GM23248 (cell line): ENCODE measurements at regions not wholly inside any gene's neighbourhood (a gene's known extent, or its start where the extent isn't known, plus 50 kb on each side); places are given as distances from the start of the nearest gene placed in this dataset.

ENCODE experiments used
- DNase-seq: peaks from one replicate; pipeline ENCODE4 v3.0.0-alpha.2; 2015
- H2AFZ ChIP-seq: fragments of 200-600 bp; sonication (generic); 2 replicates; pipeline ENCODE4 v1.6.1; 2016; ENCODE audit warnings: antibody characterized with exemption
- H3F3A ChIP-seq: fragments of 200-600 bp; sonication (generic); 2 replicates; pipeline ENCODE4 v1.6.1; 2016; ENCODE audit warnings: mild to moderate bottlenecking, antibody characterized with exemption, mixed run types; ENCODE audit not compliant: insufficient read depth
- H3K27ac ChIP-seq: fragments of 200-600 bp; sonication (generic); 2 replicates; pipeline ENCODE4 v1.5.1; 2016; ENCODE audit warnings: mild to moderate bottlenecking
- H3K27me3 ChIP-seq: fragments of 200-600 bp; sonication (generic); replicated peaks from 2 replicates; pipeline ENCODE4 v1.6.1; 2016; ENCODE audit warnings: mild to moderate bottlenecking; ENCODE audit not compliant: insufficient read depth
- H3K36me3 ChIP-seq: fragments of 200-600 bp; sonication (generic); 2 replicates; pipeline ENCODE4 v1.6.1; 2016; ENCODE audit warnings: low read depth, mild to moderate bottlenecking
- H3K4me1 ChIP-seq: fragments of 200-600 bp; sonication (generic); 2 replicates; pipeline ENCODE4 v1.6.1; 2016; ENCODE audit warnings: mild to moderate bottlenecking; ENCODE audit not compliant: insufficient read depth
- H3K4me2 ChIP-seq: fragments of 200-600 bp; sonication (generic); one replicate; pipeline ENCODE4 v1.6.1; 2016; ENCODE audit warnings: mild to moderate bottlenecking; ENCODE audit not compliant: unreplicated experiment
- H3K4me3 ChIP-seq: fragments of 200-600 bp; sonication (generic); 2 replicates; pipeline ENCODE4 v1.5.1; 2016; ENCODE audit warnings: mild to moderate bottlenecking
- H3K79me2 ChIP-seq: fragments of 200-600 bp; sonication (generic); 2 replicates; pipeline ENCODE4 v1.6.1; 2016; ENCODE audit warnings: mild to moderate bottlenecking; ENCODE audit not compliant: insufficient read depth
- H3K9ac ChIP-seq: fragments of 200-600 bp; sonication (generic); 2 replicates; pipeline ENCODE4 v1.6.1; 2016; ENCODE audit warnings: mild to moderate bottlenecking
- H3K9me2 ChIP-seq: fragments of 200-600 bp; sonication (generic); 2 replicates; pipeline ENCODE4 v1.6.1; 2016; ENCODE audit warnings: mixed run types, mild to moderate bottlenecking, moderate library complexity; ENCODE audit not compliant: insufficient read depth
- H3K9me3 ChIP-seq: fragments of 200-600 bp; sonication (generic); one replicate; pipeline ENCODE4 v1.6.1; 2017; ENCODE audit warnings: low read depth
- H4K20me1 ChIP-seq: fragments of 200-600 bp; sonication (generic); 2 replicates; pipeline ENCODE4 v1.6.0; 2016; ENCODE audit not compliant: insufficient read depth
- EZH2 ChIP-seq: fragments of 200-600 bp; sonication (generic); IDR thresholded peaks from 2 replicates; pipeline ENCODE4 v1.6.1; 2018; ENCODE audit warnings: antibody characterized with exemption, mild to moderate bottlenecking; ENCODE audit not compliant: insufficient read depth, poor library complexity, severe bottlenecking
- EZH2phosphoT487 ChIP-seq: fragments of 200-600 bp; sonication (generic); IDR thresholded peaks from 2 replicates; pipeline ENCODE4 v1.6.1; 2018; ENCODE audit warnings: antibody characterized with exemption, moderate library complexity, mild to moderate bottlenecking, low read depth; ENCODE audit not compliant: insufficient read depth
- WGBS, 2 experiments: methylation state at CpG; one replicate each; pipeline ENCODE4 v1.1.6; 2015 to 2017; ENCODE audit warnings: low lambda C conversion rate in 2 of 2, low coverage in 1 of 2; ENCODE audit errors: missing lambda C conversion rate in 2 of 2; 5-methylcytosine and 5-hydroxymethylcytosine counted together
- in situ Hi-C: fragments of 300-500 bp; cut with MboI; formaldehyde crosslinking; loops from 2 replicates; pipeline ENCODE4 v1.15.0; 2020

GRCh38 chr2:126381091-126381490 lies 274.9 kb upstream of the GYPC start:
- H3K36me3 ChIP-seq: no peaks in the 10 kb centered on the region
- DNase-seq: no peak
- H3F3A ChIP-seq: no peaks in the 10 kb centered on the region
- TF ChIP-seq EZH2phosphoT487: no peak
- TF ChIP-seq EZH2: no peak
- no peaks in the 10 kb centered on the region for H3K4me1 ChIP-seq
- no peak overlapping the region for H2AFZ ChIP-seq
- H3K9me3 ChIP-seq: no peaks in the 10 kb centered on the region
- H3K79me2 ChIP-seq: no peaks in the 10 kb centered on the region
- H4K20me1 ChIP-seq: no peaks in the 10 kb centered on the region
- no peak overlapping the region for H3K4me2 ChIP-seq
- no peaks in the 10 kb centered on the region for H3K9me2 ChIP-seq
- H3K4me3 ChIP-seq: no peak overlapping the region
- in situ Hi-C loops: no loop called here
- 21 to 24% methylated on average over 8 of the region's 8 CpGs for WGBS, 2 experiments
- no peaks in the 10 kb centered on the region for H3K27me3 ChIP-seq
- H3K9ac ChIP-seq: no peak overlapping the region
- no peak overlapping the region for H3K27ac ChIP-seq

GRCh38 chr2:126382998-126383397 lies 273.0 kb upstream of the GYPC start:
- Histone ChIP-seq H3K9me2 (no peaks in the 10 kb centered on the region), H3K79me2 (no peaks in the 10 kb centered on the region), H2AFZ (no peak overlapping the region), H3K9me3 (no peaks in the 10 kb centered on the region), H3K4me2 (no peak overlapping the region), H3K9ac (no peak overlapping the region), H3K27ac (no peak overlapping the region), H3K27me3 (no peaks in the 10 kb centered on the region), H3K4me1 (no peaks in the 10 kb centered on the region), H3F3A (no peaks in the 10 kb centered on the region), H3K4me3 (no peak overlapping the region), H4K20me1 (no peaks in the 10 kb centered on the region), H3K36me3 (no peaks in the 10 kb centered on the region)
- TF ChIP-seq EZH2phosphoT487 (no peak), EZH2 (no peak)
- in situ Hi-C loops: no loop called here
- 32 to 34% methylated on average over 5 of the region's 5 CpGs for WGBS, 2 experiments
- no peak for DNase-seq

DNA sequence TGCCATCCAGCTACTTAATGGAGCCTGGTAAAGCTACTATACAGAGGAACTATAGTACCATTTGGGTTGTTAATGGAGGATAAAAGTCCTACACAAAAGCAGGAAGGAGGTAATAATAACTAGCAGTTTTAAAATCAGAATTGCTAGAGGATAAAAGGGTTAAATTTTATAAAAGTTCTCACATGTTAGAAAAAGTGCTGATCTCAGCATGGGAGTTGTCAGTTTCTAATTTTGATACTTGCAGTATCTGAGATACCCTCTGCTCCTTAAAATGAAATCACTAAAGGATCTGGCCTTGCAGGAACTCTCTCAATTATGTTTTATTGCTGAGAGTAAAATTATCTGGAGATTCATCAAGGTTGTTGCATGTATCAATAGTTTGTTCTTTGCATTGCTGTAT lies 272.2 kb upstream of the GYPC start:
- no peaks in the 10 kb centered on the region for H3K9me2 ChIP-seq
- no peak overlapping the region for H3K27ac ChIP-seq
- H3K9me3 ChIP-seq: no peaks in the 10 kb centered on the region
- no peak overlapping the region for H3K4me3 ChIP-seq
- no peaks in the 10 kb centered on the region for H3K27me3 ChIP-seq
- H3K79me2 ChIP-seq: no peaks in the 10 kb centered on the region
- no peak for DNase-seq
- TF ChIP-seq EZH2phosphoT487: no peak
- TF ChIP-seq EZH2: no peak
- in situ Hi-C loops: no loop called here
- no peaks in the 10 kb centered on the region for H3F3A ChIP-seq
- H4K20me1 ChIP-seq: no peaks in the 10 kb centered on the region
- H3K9ac ChIP-seq: no peak overlapping the region
- no peaks in the 10 kb centered on the region for H3K4me1 ChIP-seq
- H2AFZ ChIP-seq: no peak overlapping the region
- no peaks in the 10 kb centered on the region for H3K36me3 ChIP-seq
- no peak overlapping the region for H3K4me2 ChIP-seq

- Histone ChIP-seq H3K79me2 (no peaks in the 10 kb centered on the region), H3K9me3 (no peaks in the 10 kb centered on the region), H3K4me3 (no peak overlapping the region), H4K20me1 (no peaks in the 10 kb centered on the region), H3F3A (no peaks in the 10 kb centered on the region), H3K9ac (no peak overlapping the region), H3K36me3 (no peaks in the 10 kb centered on the region), H3K4me2 (no peak overlapping the region), H2AFZ (no peak overlapping the region), H3K27me3 (no peaks in the 10 kb centered on the region), H3K9me2 (no peaks in the 10 kb centered on the region), H3K27ac (no peak overlapping the region), H3K4me1 (no peaks in the 10 kb centered on the region)
- TF ChIP-seq EZH2phosphoT487 (no peak), EZH2 (no peak)
- in situ Hi-C loops: no loop called here
- DNase-seq: no peak
Measured at GRCh38 chr2:126385441-126385840, 270.5 kb upstream of the GYPC start.

- in situ Hi-C loops: no loop called here
- no peak for TF ChIP-seq EZH2phosphoT487
- no peak for TF ChIP-seq EZH2
Measured at GRCh38 chr2:126385983-126386382, 270.0 kb upstream of the GYPC start.

More at GRCh38 chr2:126385983-126386382, 270.0 kb upstream of the GYPC start:
- no peak for DNase-seq
- H3F3A ChIP-seq: no peaks in the 10 kb centered on the region
- no peaks in the 10 kb centered on the region for H3K9me2 ChIP-seq
- H2AFZ ChIP-seq: no peak overlapping the region
- H4K20me1 ChIP-seq: no peaks in the 10 kb centered on the region
- no peaks in the 10 kb centered on the region for H3K27me3 ChIP-seq
- H3K9me3 ChIP-seq: no peaks in the 10 kb centered on the region
- no peaks in the 10 kb centered on the region for H3K36me3 ChIP-seq
- H3K9ac ChIP-seq: no peak overlapping the region
- no peaks in the 10 kb centered on the region for H3K4me1 ChIP-seq
- no peak overlapping the region for H3K27ac ChIP-seq
- no peaks in the 10 kb centered on the region for H3K79me2 ChIP-seq
- no peak overlapping the region for H3K4me3 ChIP-seq
- H3K4me2 ChIP-seq: no peak overlapping the region
